ENCODE measurements at regions not wholly inside any gene's neighbourhood (a gene's known extent, or its start where the extent isn't known, plus 50 kb on each side); places are given as distances from the start of the nearest gene placed in this dataset.

GRCh38 chr4:22970665-22971064, 277.9 kb downstream of the GBA3 start:
- Histone ChIP-seq H3K9me3 (peaks cover 0 to 14% (median 9%) of the 10 kb centered on the region in 4 donors), H3K27ac (replicated peaks in 1 of 4) (no peak overlapping the region), H3K4me1 (no peaks in the 10 kb centered on the region), H3K4me3 (no peak overlapping the region), H3K27me3 (no peaks in the 10 kb centered on the region), H3K36me3 (no peaks in the 10 kb centered on the region)
- DNase-seq (ENCODE audit: extremely low spot score): no peak
- 81% methylated on average over 1 of the region's 1 CpG for WGBS
- TF ChIP-seq CTCF (IDR thresholded peaks at IDR 0.05) (no peak), POLR2A (IDR thresholded peaks at IDR 0.05; ENCODE audit: low read depth) (no peak), EP300 (IDR thresholded peaks at IDR 0.05) (no peak), POLR2AphosphoS5 (IDR thresholded peaks at IDR 0.05) (no peak)
- intact Hi-C loops (cut with DNase I): no loop called here

DNA sequence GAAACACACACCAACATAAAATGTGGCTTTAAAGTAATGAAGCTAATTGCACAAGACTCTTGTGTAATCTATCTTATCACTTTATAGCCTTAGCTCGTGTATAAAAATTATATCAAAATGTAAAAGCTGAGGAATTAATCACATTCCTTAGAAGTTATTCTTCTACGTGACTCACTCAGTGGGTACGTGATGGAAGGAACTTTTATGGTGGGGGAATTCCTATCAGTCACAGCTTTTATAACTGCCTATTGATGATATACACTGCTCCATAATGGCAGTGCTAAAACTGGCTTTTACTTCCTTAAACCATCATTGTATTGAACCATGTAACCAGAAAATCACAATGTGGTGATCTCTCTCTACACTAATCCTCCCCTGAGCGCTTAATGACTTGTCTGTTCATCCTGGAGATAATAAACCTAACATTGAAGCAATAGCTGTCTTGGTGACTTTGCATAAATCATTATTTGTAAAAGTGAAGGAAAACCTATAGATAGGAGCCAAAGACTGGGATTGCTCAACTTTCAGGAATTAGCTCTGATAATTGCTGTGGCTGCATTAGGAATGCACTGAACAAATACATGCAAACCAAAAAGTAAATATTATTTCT, 276.7 kb downstream of the GBA3 start:
- H3K9me3 ChIP-seq: peaks cover 0 to 9% (median 7%) of the 10 kb centered on the region in 4 donors
- H3K27me3 ChIP-seq: no peaks in the 10 kb centered on the region
- no peak overlapping the region for H3K27ac ChIP-seq (replicated peaks in 1 of 4)
- intact Hi-C loops (cut with DNase I): no loop called here
- H3K36me3 ChIP-seq: no peaks in the 10 kb centered on the region
- no peak for TF ChIP-seq CTCF (IDR thresholded peaks at IDR 0.05)
- TF ChIP-seq POLR2A (IDR thresholded peaks at IDR 0.05; ENCODE audit: low read depth): no peak
- no peak for TF ChIP-seq EP300 (IDR thresholded peaks at IDR 0.05)
- TF ChIP-seq POLR2AphosphoS5 (IDR thresholded peaks at IDR 0.05): no peak
- no peaks in the 10 kb centered on the region for H3K4me1 ChIP-seq
- no peak overlapping the region for H3K4me3 ChIP-seq
- no peak for DNase-seq (ENCODE audit: extremely low spot score)
- WGBS: 75% methylated on average over 4 of the region's 4 CpGs

DNA sequence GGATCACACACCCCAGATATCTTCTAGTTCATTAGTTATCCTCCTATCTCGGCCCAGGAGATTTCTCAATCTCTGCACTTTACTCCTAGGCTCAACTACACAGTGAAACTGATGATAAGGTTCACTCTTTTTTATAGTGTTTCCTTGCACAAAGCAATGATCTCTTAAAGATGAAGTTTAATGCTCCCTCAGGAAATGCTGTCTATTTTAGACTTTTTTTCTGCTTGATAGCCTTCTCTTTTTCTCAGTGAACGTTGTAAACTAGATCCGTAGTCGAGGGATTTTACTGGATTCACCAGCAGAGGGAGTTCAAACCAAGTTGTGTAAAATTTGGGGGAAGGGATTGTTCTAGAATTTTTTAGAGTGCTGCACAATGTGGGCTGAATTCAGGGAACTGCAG, 269.6 kb downstream of the GBA3 start:
- no peaks in the 10 kb centered on the region for H3K9me3 ChIP-seq
- no peak overlapping the region for H3K27ac ChIP-seq (replicated peaks in 1 of 4)
- no peaks in the 10 kb centered on the region for H3K4me1 ChIP-seq
- intact Hi-C loops (cut with DNase I): no loop called here
- no peaks in the 10 kb centered on the region for H3K36me3 ChIP-seq
- no peaks in the 10 kb centered on the region for H3K27me3 ChIP-seq
- DNase-seq (ENCODE audit: extremely low spot score): no peak
- 34% methylated on average over 4 of the region's 4 CpGs for WGBS
- H3K4me3 ChIP-seq: no peak overlapping the region
- TF ChIP-seq POLR2AphosphoS5 (IDR thresholded peaks at IDR 0.05): no peak
- TF ChIP-seq CTCF (IDR thresholded peaks at IDR 0.05): peak in 2 of 3 experiments; percentile 14 to 22
- TF ChIP-seq EP300 (IDR thresholded peaks at IDR 0.05): no peak

DNA sequence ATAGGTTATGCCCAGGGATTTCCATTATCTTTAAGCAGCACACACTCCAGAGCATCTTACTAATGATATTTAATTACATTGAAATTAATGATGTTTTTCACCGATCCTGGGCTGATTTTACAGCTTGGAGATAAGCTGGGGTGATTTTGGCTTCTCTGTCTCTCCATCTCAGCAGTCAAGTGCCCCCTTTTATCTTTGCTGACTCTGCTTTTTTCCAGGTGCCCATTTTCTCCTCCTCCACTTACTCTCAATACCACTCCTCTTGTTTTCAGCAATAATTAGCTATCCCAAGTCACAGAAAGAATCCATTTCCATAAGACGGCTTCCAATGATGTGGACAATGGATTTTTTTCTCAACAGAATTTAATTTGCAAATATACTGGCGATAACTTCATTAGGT, 266.7 kb downstream of the GBA3 start:
- no peak for TF ChIP-seq POLR2A (IDR thresholded peaks at IDR 0.05; ENCODE audit: low read depth)
- no peak for TF ChIP-seq EP300 (IDR thresholded peaks at IDR 0.05)
- TF ChIP-seq CTCF (IDR thresholded peaks at IDR 0.05): no peak
- TF ChIP-seq POLR2AphosphoS5 (IDR thresholded peaks at IDR 0.05): no peak
- WGBS: 58% methylated on average over 3 of the region's 3 CpGs
- Histone ChIP-seq H3K4me1 (no peaks in the 10 kb centered on the region), H3K4me3 (no peak overlapping the region), H3K9me3 (no peaks in the 10 kb centered on the region), H3K27ac (replicated peaks in 1 of 4) (no peak overlapping the region), H3K27me3 (no peaks in the 10 kb centered on the region), H3K36me3 (no peaks in the 10 kb centered on the region)
- intact Hi-C loops (cut with DNase I): no loop called here
- DNase-seq (ENCODE audit: extremely low spot score): peak; percentile 50

GRCh38 chr4:22957774-22958309, 265.1 kb downstream of the GBA3 start:
- no peak overlapping the region for H3K27ac ChIP-seq (replicated peaks in 1 of 4)
- H3K4me1 ChIP-seq: no peaks in the 10 kb centered on the region
- no peaks in the 10 kb centered on the region for H3K27me3 ChIP-seq
- H3K9me3 ChIP-seq: no peaks in the 10 kb centered on the region
- DNase-seq (ENCODE audit: extremely low spot score): peak; percentile 53
- intact Hi-C loops (cut with DNase I): no loop called here
- H3K36me3 ChIP-seq: no peaks in the 10 kb centered on the region
- whole genome bisulfite sequencing: 80% methylated on average over 1 of the region's 1 CpG
- no peak overlapping the region for H3K4me3 ChIP-seq
- no peak for TF ChIP-seq POLR2A (IDR thresholded peaks at IDR 0.05; ENCODE audit: low read depth)
- TF ChIP-seq EP300 (IDR thresholded peaks at IDR 0.05): no peak
- no peak for TF ChIP-seq POLR2AphosphoS5 (IDR thresholded peaks at IDR 0.05)
- no peak for TF ChIP-seq CTCF (IDR thresholded peaks at IDR 0.05)

Measured in esophagus muscularis mucosa (tissue), 4 donors.